Tibial artery (tissue), 4 donors: ENCODE measurements at regions not wholly inside any gene's neighbourhood (a gene's known extent, or its start where the extent isn't known, plus 50 kb on each side); places are given as distances from the start of the nearest gene placed in this dataset.

Source experiments
- DNase-seq, 2 donors: peaks; one replicate each; pipeline ENCODE4 v3.0.0-alpha.2; 2019
- H3K27ac ChIP-seq, 2 donors: fragments of 200-600 bp; sonication (generic) in 1 of 2; 1 replicate in 1 of 2; 2 replicates in 1 of 2; pipeline ENCODE4 v1.5.1; 2018 to 2019; ENCODE audit warnings: mild to moderate bottlenecking in 1 of 2
- H3K27me3 ChIP-seq, 2 donors: fragments of 200-600 bp; sonication (generic) in 1 of 2; one replicate each; pipeline versions ENCODE4 v1.5.1 to v1.6.0; 2016 to 2019
- H3K36me3 ChIP-seq, 3 donors: fragments of 200-600 bp; sonication (generic) in 2 of 3; one replicate each; pipeline ENCODE4 v1.5.1; 2016 to 2019; ENCODE audit warnings: mild to moderate bottlenecking in 2 of 3
- H3K4me1 ChIP-seq, 4 donors: fragments of 200-600 bp; sonication (generic) in 2 of 4; 1 replicate in 3 of 4; 2 replicates in 1 of 4; pipeline ENCODE4 v1.5.1; 2016 to 2019
- H3K4me3 ChIP-seq, 2 donors: fragments of 200-600 bp; sonication (generic) in 1 of 2; 1 replicate in 1 of 2; 2 replicates in 1 of 2; pipeline ENCODE4 v1.5.1; 2018 to 2019; ENCODE audit warnings: mild to moderate bottlenecking in 2 of 2
- H3K9me3 ChIP-seq, 3 donors: fragments of 200-600 bp; sonication (generic) in 1 of 3; one replicate each; pipeline ENCODE4 v1.5.1; 2016 to 2019
- intact Hi-C: fragments of 100-400 bp; cut with DNase I; formaldehyde crosslinking; loops from one replicate; pipeline ENCODE4 v1.15.0; 2023; ENCODE audit warnings: low total_unique reads
- TF ChIP-seq, protein P1 (sequence below), 2 experiments: fragments of 200-600 bp in 1 of 2; fragments of 450-650 bp in 1 of 2; IDR thresholded peaks; one replicate each; pipeline ENCODE4 v1.5.1; 2017 to 2019; ENCODE audit warnings: antibody characterized with exemption in 2 of 2, mild to moderate bottlenecking in 1 of 2, moderate library complexity in 1 of 2

DNA sequence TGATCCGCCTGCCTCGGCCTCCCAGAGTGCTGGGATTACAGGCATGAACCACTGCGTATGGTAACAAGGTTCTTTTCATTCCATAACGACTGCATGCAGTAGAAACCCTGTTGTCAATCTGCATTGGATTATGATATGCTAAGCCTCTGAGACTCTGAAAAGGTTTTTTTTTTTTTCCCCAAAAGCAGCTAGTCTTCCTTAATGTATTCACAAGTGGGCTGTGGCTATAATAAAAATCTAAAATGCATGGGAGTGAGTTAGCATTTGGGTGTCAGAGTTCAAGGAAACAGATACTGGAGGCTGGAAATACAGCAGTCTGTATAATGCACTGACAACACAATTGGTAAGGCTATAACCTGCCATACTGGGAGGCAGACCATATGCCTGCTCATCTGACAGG lies 218.1 kb downstream of the NSUN3 start:
- H3K4me3 ChIP-seq = no peak overlapping the region
- TF ChIP-seq, protein P1, sequence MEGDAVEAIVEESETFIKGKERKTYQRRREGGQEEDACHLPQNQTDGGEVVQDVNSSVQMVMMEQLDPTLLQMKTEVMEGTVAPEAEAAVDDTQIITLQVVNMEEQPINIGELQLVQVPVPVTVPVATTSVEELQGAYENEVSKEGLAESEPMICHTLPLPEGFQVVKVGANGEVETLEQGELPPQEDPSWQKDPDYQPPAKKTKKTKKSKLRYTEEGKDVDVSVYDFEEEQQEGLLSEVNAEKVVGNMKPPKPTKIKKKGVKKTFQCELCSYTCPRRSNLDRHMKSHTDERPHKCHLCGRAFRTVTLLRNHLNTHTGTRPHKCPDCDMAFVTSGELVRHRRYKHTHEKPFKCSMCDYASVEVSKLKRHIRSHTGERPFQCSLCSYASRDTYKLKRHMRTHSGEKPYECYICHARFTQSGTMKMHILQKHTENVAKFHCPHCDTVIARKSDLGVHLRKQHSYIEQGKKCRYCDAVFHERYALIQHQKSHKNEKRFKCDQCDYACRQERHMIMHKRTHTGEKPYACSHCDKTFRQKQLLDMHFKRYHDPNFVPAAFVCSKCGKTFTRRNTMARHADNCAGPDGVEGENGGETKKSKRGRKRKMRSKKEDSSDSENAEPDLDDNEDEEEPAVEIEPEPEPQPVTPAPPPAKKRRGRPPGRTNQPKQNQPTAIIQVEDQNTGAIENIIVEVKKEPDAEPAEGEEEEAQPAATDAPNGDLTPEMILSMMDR (IDR thresholded peaks at IDR 0.05) = no peak
- no peak overlapping the region for H3K27ac ChIP-seq
- no peaks in the 10 kb centered on the region for H3K36me3 ChIP-seq
- no peak for DNase-seq
- intact Hi-C loops = no loop called here
- no peaks in the 10 kb centered on the region for H3K27me3 ChIP-seq
- H3K9me3 ChIP-seq = no peaks in the 10 kb centered on the region
- H3K4me1 ChIP-seq = no peaks in the 10 kb centered on the region

DNA sequence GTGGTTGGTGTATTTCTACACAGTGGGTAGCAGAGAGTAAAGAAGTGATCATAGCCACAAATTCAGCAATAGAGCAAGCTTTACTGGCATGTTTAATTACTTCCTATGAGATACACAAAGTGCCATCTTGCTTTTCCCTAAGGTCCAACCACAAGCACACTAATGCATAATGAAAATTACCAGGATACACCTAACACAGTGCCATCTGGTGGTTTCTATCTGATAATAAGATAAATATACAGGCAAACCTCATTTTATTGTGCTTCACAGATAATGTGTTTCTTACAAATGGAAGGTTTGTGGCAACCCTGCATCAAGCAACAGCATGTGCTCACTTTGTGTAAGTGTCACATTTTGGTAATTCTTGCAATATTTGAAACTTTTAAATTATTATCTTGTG lies 223.0 kb downstream of the NSUN3 start:
- no peak for DNase-seq
- H3K4me1 ChIP-seq = no peaks in the 10 kb centered on the region
- no peak overlapping the region for H3K4me3 ChIP-seq
- no peaks in the 10 kb centered on the region for H3K27me3 ChIP-seq
- no peaks in the 10 kb centered on the region for H3K9me3 ChIP-seq
- TF ChIP-seq, protein P1 (IDR thresholded peaks at IDR 0.05) = no peak
- no peak overlapping the region for H3K27ac ChIP-seq
- no peaks in the 10 kb centered on the region for H3K36me3 ChIP-seq
- intact Hi-C loops = no loop called here

DNA sequence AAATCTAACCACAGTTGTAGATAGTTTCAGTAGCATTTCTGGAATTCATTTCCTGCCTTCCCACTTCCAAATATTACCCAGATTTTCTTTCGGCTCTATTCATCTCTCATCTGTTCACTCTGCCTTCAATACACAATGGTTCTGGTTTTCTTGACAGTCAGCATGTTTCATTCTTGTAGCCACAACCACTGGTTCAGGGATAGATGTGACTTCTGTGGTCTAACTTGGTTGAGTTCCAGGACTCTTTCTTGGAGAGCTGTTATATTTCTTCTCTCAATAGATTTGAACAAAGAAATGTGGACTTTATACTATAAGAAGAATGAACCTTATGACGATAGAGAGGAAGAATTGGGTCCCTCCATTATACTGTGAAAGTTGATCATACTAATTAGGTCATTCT lies 228.8 kb downstream of the NSUN3 start:
- no peaks in the 10 kb centered on the region for H3K9me3 ChIP-seq
- H3K4me3 ChIP-seq = no peak overlapping the region
- TF ChIP-seq, protein P1 (IDR thresholded peaks at IDR 0.05) = no peak
- H3K27me3 ChIP-seq = no peaks in the 10 kb centered on the region
- no peak for DNase-seq
- intact Hi-C loops = no loop called here
- no peak overlapping the region for H3K27ac ChIP-seq
- peaks cover 0 to 10% (median 0%) of the 10 kb centered on the region in 4 donors for H3K4me1 ChIP-seq
- no peaks in the 10 kb centered on the region for H3K36me3 ChIP-seq

DNA sequence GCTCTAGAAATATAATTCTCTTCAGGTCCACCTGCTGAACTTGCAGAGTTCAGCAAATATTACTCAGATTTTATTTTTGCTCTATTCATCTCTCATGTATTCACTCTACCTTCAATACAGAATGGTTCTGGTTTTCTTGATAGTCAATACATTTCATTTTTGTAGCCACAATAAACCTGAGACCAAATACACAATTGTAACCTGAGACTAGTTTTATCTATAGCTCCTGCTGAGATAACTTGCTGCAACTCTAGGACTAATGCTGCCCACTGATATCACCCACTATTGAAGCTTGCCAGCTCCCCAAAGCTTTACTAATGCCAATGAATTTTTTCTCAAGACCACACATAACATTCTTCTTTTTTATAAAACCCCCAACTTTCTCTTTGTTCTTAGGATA lies 229.3 kb downstream of the NSUN3 start:
- H3K9me3 ChIP-seq = no peaks in the 10 kb centered on the region
- H3K36me3 ChIP-seq = no peaks in the 10 kb centered on the region
- TF ChIP-seq, protein P1 (IDR thresholded peaks at IDR 0.05) = no peak
- peaks cover 0 to 10% (median 0%) of the 10 kb centered on the region in 4 donors for H3K4me1 ChIP-seq
- no peak overlapping the region for H3K27ac ChIP-seq
- no peaks in the 10 kb centered on the region for H3K27me3 ChIP-seq
- intact Hi-C loops = no loop called here
- no peak for DNase-seq
- H3K4me3 ChIP-seq = no peak overlapping the region

DNA sequence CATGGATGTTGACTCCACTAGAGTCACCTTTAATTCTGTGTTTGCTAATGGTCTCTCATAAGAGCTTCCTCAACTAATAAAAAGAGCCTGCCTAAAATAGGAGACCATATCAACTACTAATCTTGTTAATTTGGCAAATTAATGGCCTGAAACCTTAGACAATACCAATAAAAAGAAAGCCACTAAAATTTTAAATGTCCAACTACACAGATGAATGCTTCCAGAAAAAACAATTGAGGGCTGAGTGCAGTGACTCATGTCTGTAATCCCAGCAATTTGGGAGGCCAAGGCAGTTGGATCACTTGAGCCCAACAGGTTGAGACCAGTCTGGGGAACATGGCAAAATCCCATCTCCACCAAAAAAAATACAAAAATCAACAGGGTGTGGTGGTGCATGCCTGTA lies 230.9 kb downstream of the NSUN3 start:
- Histone ChIP-seq H3K9me3 (no peaks in the 10 kb centered on the region), H3K27me3 (no peaks in the 10 kb centered on the region), H3K4me3 (no peak overlapping the region), H3K4me1 (peaks cover 0 to 10% (median 0%) of the 10 kb centered on the region in 4 donors), H3K27ac (no peak overlapping the region), H3K36me3 (no peaks in the 10 kb centered on the region)
- no peak for DNase-seq
- intact Hi-C loops = no loop called here
- TF ChIP-seq, protein P1 (IDR thresholded peaks at IDR 0.05) = no peak

DNA sequence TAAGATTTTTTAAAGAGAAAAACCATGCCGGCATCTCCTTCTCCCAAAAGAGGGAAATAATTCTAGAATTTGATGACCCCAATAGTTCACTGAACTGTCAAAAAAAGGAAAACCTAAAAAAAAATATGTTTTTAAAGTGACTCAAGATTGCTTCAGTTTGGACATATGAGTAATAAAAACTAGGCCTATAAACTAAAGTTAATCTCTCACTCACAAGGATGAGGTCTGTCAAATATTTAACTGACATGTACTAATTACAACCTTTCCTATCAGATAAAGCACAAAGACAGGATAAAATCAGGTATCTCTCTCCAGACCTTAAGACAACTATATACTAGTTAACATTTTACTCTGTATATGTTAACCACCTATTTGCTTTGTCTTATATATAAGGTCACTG lies 231.9 kb downstream of the NSUN3 start:
- Histone ChIP-seq H3K27me3 (no peaks in the 10 kb centered on the region), H3K27ac (no peak overlapping the region), H3K36me3 (no peaks in the 10 kb centered on the region), H3K4me3 (no peak overlapping the region), H3K4me1 (peaks cover 0 to 10% (median 0%) of the 10 kb centered on the region in 4 donors), H3K9me3 (no peaks in the 10 kb centered on the region)
- intact Hi-C loops = no loop called here
- TF ChIP-seq, protein P1 (IDR thresholded peaks at IDR 0.05) = no peak
- DNase-seq = no peak
